ENCODE measurements at regions not wholly inside any gene's neighbourhood (a gene's known extent, or its start where the extent isn't known, plus 50 kb on each side); places are given as distances from the start of the nearest gene placed in this dataset.

DNA sequence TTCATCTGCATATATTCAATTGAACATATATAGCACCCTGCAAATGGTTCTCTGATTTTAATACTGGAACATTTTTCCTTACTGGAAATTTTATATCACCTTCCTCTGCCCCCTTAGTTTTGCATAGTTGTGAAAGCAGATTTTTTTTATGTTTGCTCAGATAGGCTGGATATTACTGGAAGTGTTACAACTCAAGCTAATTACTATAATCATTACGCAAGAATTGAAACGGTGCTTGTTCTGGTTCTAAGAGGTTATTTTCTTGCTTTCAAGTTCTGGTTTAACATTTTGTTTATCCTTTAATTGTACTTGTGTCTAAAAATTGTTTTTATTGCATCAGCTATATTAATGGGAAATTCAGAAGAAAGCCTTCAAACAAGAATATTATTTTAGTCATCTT, 95.6 kb upstream of the MYO16 start:
- Histone ChIP-seq H3K9me3 (ENCODE audit: low read depth, low read length, poor library complexity, severe bottlenecking) (no peaks in the 10 kb centered on the region), H3K4me3 (ENCODE audit: low read depth, low read length, poor library complexity, severe bottlenecking) (no peak overlapping the region), H3K4me1 (ENCODE audit: insufficient read depth, low read length, poor library complexity, severe bottlenecking) (no peaks in the 10 kb centered on the region), H3K27me3 (replicated peaks; ENCODE audit: insufficient read depth, low read depth, low read length, poor library complexity) (peaks cover 3% of the 10 kb centered on the region), H3K27ac (ENCODE audit: low read depth, low read length, poor library complexity, severe bottlenecking) (no peak overlapping the region), H3K36me3 (ENCODE audit: insufficient read depth, low read length, poor library complexity, severe bottlenecking) (no peaks in the 10 kb centered on the region)
- TF ChIP-seq, protein P1, sequence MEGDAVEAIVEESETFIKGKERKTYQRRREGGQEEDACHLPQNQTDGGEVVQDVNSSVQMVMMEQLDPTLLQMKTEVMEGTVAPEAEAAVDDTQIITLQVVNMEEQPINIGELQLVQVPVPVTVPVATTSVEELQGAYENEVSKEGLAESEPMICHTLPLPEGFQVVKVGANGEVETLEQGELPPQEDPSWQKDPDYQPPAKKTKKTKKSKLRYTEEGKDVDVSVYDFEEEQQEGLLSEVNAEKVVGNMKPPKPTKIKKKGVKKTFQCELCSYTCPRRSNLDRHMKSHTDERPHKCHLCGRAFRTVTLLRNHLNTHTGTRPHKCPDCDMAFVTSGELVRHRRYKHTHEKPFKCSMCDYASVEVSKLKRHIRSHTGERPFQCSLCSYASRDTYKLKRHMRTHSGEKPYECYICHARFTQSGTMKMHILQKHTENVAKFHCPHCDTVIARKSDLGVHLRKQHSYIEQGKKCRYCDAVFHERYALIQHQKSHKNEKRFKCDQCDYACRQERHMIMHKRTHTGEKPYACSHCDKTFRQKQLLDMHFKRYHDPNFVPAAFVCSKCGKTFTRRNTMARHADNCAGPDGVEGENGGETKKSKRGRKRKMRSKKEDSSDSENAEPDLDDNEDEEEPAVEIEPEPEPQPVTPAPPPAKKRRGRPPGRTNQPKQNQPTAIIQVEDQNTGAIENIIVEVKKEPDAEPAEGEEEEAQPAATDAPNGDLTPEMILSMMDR (conservative IDR thresholded peaks at IDR 0.05; ENCODE audit: low read depth, low read length) = no peak
- no peak for TF ChIP-seq EZH2 (IDR thresholded peaks at IDR 0.05; ENCODE audit: borderline replicate concordance, low read depth, low read length, poor library complexity, severe bottlenecking)
- no TSS peak for BruUV-seq (replicated peaks)
- intact Hi-C loops (cut with micrococcal nuclease; ENCODE audit: unreplicated experiment) = no loop called here
- ChIA-PET POLR2A (ENCODE audit: low non-redundant PET) (no interaction called here), CTCF (no interaction called here)
- DNase-seq (ENCODE audit: low spot score) = no peak

- Histone ChIP-seq H3K27me3 (replicated peaks; ENCODE audit: insufficient read depth, low read depth, low read length, poor library complexity) (peaks cover 3% of the 10 kb centered on the region), H3K4me1 (ENCODE audit: insufficient read depth, low read length, poor library complexity, severe bottlenecking) (no peaks in the 10 kb centered on the region), H3K4me3 (ENCODE audit: low read depth, low read length, poor library complexity, severe bottlenecking) (no peak overlapping the region), H3K9me3 (ENCODE audit: low read depth, low read length, poor library complexity, severe bottlenecking) (no peaks in the 10 kb centered on the region), H3K36me3 (ENCODE audit: insufficient read depth, low read length, poor library complexity, severe bottlenecking) (no peaks in the 10 kb centered on the region), H3K27ac (ENCODE audit: low read depth, low read length, poor library complexity, severe bottlenecking) (no peak overlapping the region)
- no peak for DNase-seq (ENCODE audit: low spot score)
- ChIA-PET POLR2A (ENCODE audit: low non-redundant PET) (no interaction called here), CTCF (no interaction called here)
- intact Hi-C loops (cut with micrococcal nuclease; ENCODE audit: unreplicated experiment) = no loop called here
- TF ChIP-seq EZH2 (IDR thresholded peaks at IDR 0.05; ENCODE audit: borderline replicate concordance, low read depth, low read length, poor library complexity, severe bottlenecking) = no peak
- TF ChIP-seq, protein P1 (conservative IDR thresholded peaks at IDR 0.05; ENCODE audit: low read depth, low read length) = no peak
- no TSS peak for BruUV-seq (replicated peaks)
Measured at GRCh38 chr13:108534728-108535127, 94.7 kb upstream of the MYO16 start.

- ChIA-PET CTCF (no interaction called here), POLR2A (ENCODE audit: low non-redundant PET) (no interaction called here)
- DNase-seq (ENCODE audit: low spot score) = no peak
- H3K27me3 ChIP-seq (replicated peaks; ENCODE audit: insufficient read depth, low read depth, low read length, poor library complexity) = no peaks in the 10 kb centered on the region
- H3K4me3 ChIP-seq (ENCODE audit: low read depth, low read length, poor library complexity, severe bottlenecking) = no peak overlapping the region
- no peaks in the 10 kb centered on the region for H3K4me1 ChIP-seq (ENCODE audit: insufficient read depth, low read length, poor library complexity, severe bottlenecking)
- no peak overlapping the region for H3K27ac ChIP-seq (ENCODE audit: low read depth, low read length, poor library complexity, severe bottlenecking)
- intact Hi-C loops (cut with micrococcal nuclease; ENCODE audit: unreplicated experiment) = no loop called here
- TF ChIP-seq, protein P1 (conservative IDR thresholded peaks at IDR 0.05; ENCODE audit: low read depth, low read length) = no peak
- no peak for TF ChIP-seq EZH2 (IDR thresholded peaks at IDR 0.05; ENCODE audit: borderline replicate concordance, low read depth, low read length, poor library complexity, severe bottlenecking)
- no peaks in the 10 kb centered on the region for H3K36me3 ChIP-seq (ENCODE audit: insufficient read depth, low read length, poor library complexity, severe bottlenecking)
- H3K9me3 ChIP-seq (ENCODE audit: low read depth, low read length, poor library complexity, severe bottlenecking) = no peaks in the 10 kb centered on the region
- no TSS peak for BruUV-seq (replicated peaks)
Measured at GRCh38 chr13:108549934-108550333, 79.5 kb upstream of the MYO16 start.

All from A673 (cell line).